SK-N-SH (cell line): ENCODE measurements at regions not wholly inside any gene's neighbourhood (a gene's known extent, or its start where the extent isn't known, plus 50 kb on each side); places are given as distances from the start of the nearest gene placed in this dataset.

Source experiments
- CTCF ChIA-PET: fragments of 300-600, 350-600 bp; formaldehyde crosslinking; extraction: SDS; loops from one replicate; lab custom pipeline; 2021; lab: Yijun Ruan, JAX
- POLR2A ChIA-PET: fragments of 350-600 bp; sonication (Branson Sonifier 250); formaldehyde crosslinking; extraction: SDS; loops from one replicate; lab custom pipeline; 2020; ENCODE audit warnings: antibody characterized with exemption, inconsistent platforms; lab: Yijun Ruan, JAX
- DNase-seq: peaks from one replicate; pipeline ENCODE4 v3.0.0; 2012
- H2AFZ ChIP-seq: fragments of 200-600 bp; sonication (generic); 2 replicates; pipeline ENCODE4 v1.8.1; 2016; ENCODE audit warnings: antibody characterized with exemption, mild to moderate bottlenecking, low read depth
- H3F3A ChIP-seq: fragments of 200-600 bp; sonication (generic); replicated peaks from 2 replicates; pipeline ENCODE3; 2016; ENCODE audit warnings: antibody characterized with exemption, mild to moderate bottlenecking; ENCODE audit not compliant: insufficient read depth
- H3K27ac ChIP-seq, 2 experiments: fragments of 200-500 bp in 1 of 2; fragments of 200-600 bp in 1 of 2; sonication (Bioruptor generic) in 1 of 2; sonication (generic), shearing (Covaris generic) in 1 of 2; 2 replicates each; pipeline versions ENCODE4 v1.5.1 to v1.6.1; 2014 to 2016; ENCODE audit warnings: low read depth in 2 of 2, inconsistent platforms in 1 of 2, low read length in 1 of 2, mild to moderate bottlenecking in 1 of 2, mixed read lengths in 1 of 2
- H3K27me3 ChIP-seq: fragments of 200-600 bp; sonication (generic), shearing (Covaris generic); 2 replicates; pipeline ENCODE4 v1.6.1; 2016; ENCODE audit warnings: mixed run types; ENCODE audit not compliant: insufficient read depth
- H3K36me3 ChIP-seq, 2 experiments: fragments of 200-500 bp in 1 of 2; fragments of 200-600 bp in 1 of 2; sonication (Bioruptor generic) in 1 of 2; sonication (generic) in 1 of 2; replicated peaks in 1 of 2; 2 replicates each; pipeline versions ENCODE3 to v1.5.1; 2014 to 2016; ENCODE audit warnings: low read length in 1 of 2, mild to moderate bottlenecking in 1 of 2; ENCODE audit not compliant: insufficient read depth in 2 of 2, control insufficient read depth in 1 of 2
- H3K4me1 ChIP-seq, 2 experiments: fragments of 200-500 bp in 1 of 2; fragments of 200-600 bp in 1 of 2; sonication (Bioruptor generic) in 1 of 2; sonication (generic), shearing (Covaris generic) in 1 of 2; 2 replicates each; pipeline versions ENCODE4 v1.5.1 to v1.6.1; 2014 to 2016; ENCODE audit warnings: low read depth in 1 of 2, low read length in 1 of 2, mixed run types in 1 of 2; ENCODE audit not compliant: insufficient read depth in 2 of 2, control insufficient read depth in 1 of 2
- H3K4me2 ChIP-seq: fragments of 200-600 bp; sonication (generic), shearing (Covaris generic); 2 replicates; pipeline ENCODE4 v1.6.1; 2017; ENCODE audit warnings: mixed run types
- H3K4me3 ChIP-seq, 2 experiments: fragments of 200-500 bp in 1 of 2; fragments of 200-600 bp in 1 of 2; sonication (Bioruptor generic) in 1 of 2; sonication (generic), shearing (Covaris generic) in 1 of 2; 2 replicates each; pipeline versions ENCODE4 v1.5.1 to v1.8.1; 2014 to 2016; ENCODE audit warnings: low read depth in 2 of 2, inconsistent platforms in 1 of 2, low read length in 1 of 2, mild to moderate bottlenecking in 1 of 2, mixed read lengths in 1 of 2, moderate library complexity in 1 of 2
- H3K79me2 ChIP-seq: fragments of 200-600 bp; sonication (generic); 2 replicates; pipeline ENCODE4 v1.8.1; 2017; ENCODE audit warnings: mild to moderate bottlenecking; ENCODE audit not compliant: insufficient read depth
- H3K9ac ChIP-seq: fragments of 200-600 bp; sonication (generic); 2 replicates; pipeline ENCODE4 v1.6.1; 2017; ENCODE audit warnings: mixed run types
- H3K9me2 ChIP-seq: fragments of 200-600 bp; sonication (generic); 2 replicates; pipeline ENCODE4 v1.6.1; 2017; ENCODE audit warnings: mixed run types
- H3K9me3 ChIP-seq: fragments of 200-600 bp; sonication (generic); 2 replicates; pipeline ENCODE4 v1.6.1; 2017; ENCODE audit warnings: mixed run types, mild to moderate bottlenecking, moderate library complexity
- H4K20me1 ChIP-seq: fragments of 200-600 bp; sonication (generic); 2 replicates; pipeline ENCODE4 v1.6.1; 2017; ENCODE audit warnings: mild to moderate bottlenecking, mixed run types; ENCODE audit not compliant: insufficient read depth
- EZH2phosphoT487 ChIP-seq: fragments of 200-600 bp; sonication (generic); IDR thresholded peaks from 2 replicates; pipeline ENCODE4 v1.6.1; 2017; ENCODE audit warnings: low read depth, mixed run types, mild to moderate bottlenecking, antibody characterized with exemption, moderate library complexity, borderline replicate concordance
- FOXM1 ChIP-seq: IDR thresholded peaks from 2 replicates; pipeline ENCODE4 v1.4.0; 2012; ENCODE audit warnings: low read depth, mild to moderate bottlenecking
- GABPA ChIP-seq: IDR thresholded peaks from 2 replicates; pipeline ENCODE4 v1.4.0; 2012; ENCODE audit warnings: low read depth, mild to moderate bottlenecking
- GATA2 ChIP-seq: sonication (generic); formaldehyde crosslinking; IDR thresholded peaks from 2 replicates; pipeline ENCODE4 v1.5.0; 2020; ENCODE audit warnings: mild to moderate bottlenecking, missing genetic modification reagents
- MXI1 ChIP-seq: IDR thresholded peaks from 2 replicates; pipeline ENCODE4 v1.6.1; 2012; ENCODE audit warnings: mild to moderate bottlenecking, low read depth, low read length, improper control_type of control experiment
- NFIC ChIP-seq: IDR thresholded peaks from 2 replicates; pipeline ENCODE4 v1.4.0; 2012; ENCODE audit warnings: borderline replicate concordance
- RAD21 ChIP-seq: IDR thresholded peaks from 2 replicates; pipeline ENCODE4 v1.6.1; 2012; ENCODE audit warnings: mild to moderate bottlenecking, low read length
- RFX5 ChIP-seq: IDR thresholded peaks from 2 replicates; pipeline ENCODE4 v1.6.1; 2012; ENCODE audit warnings: mild to moderate bottlenecking, improper control_type of control experiment, low read length
- SMC3 ChIP-seq: IDR thresholded peaks from 2 replicates; pipeline ENCODE4 v1.6.1; 2012; ENCODE audit warnings: low read depth, low read length, improper control_type of control experiment
- TAF1 ChIP-seq: IDR thresholded peaks from 2 replicates; pipeline ENCODE4 v1.6.1; 2012; ENCODE audit warnings: low read depth, mild to moderate bottlenecking, low read length, moderate library complexity, borderline replicate concordance
- TCF12 ChIP-seq: IDR thresholded peaks from 2 replicates; pipeline ENCODE4 v1.4.0; 2012
- WGBS: methylation state at CpG from one replicate; pipeline ENCODE4 v1.1.6; 2017; ENCODE audit warnings: low lambda C conversion rate; 5-methylcytosine and 5-hydroxymethylcytosine counted together
- TF ChIP-seq, protein P1 (sequence below): IDR thresholded peaks from 2 replicates; pipeline ENCODE4 v1.6.1; 2012; ENCODE audit warnings: mild to moderate bottlenecking, low read depth, low read length, moderate library complexity

DNA sequence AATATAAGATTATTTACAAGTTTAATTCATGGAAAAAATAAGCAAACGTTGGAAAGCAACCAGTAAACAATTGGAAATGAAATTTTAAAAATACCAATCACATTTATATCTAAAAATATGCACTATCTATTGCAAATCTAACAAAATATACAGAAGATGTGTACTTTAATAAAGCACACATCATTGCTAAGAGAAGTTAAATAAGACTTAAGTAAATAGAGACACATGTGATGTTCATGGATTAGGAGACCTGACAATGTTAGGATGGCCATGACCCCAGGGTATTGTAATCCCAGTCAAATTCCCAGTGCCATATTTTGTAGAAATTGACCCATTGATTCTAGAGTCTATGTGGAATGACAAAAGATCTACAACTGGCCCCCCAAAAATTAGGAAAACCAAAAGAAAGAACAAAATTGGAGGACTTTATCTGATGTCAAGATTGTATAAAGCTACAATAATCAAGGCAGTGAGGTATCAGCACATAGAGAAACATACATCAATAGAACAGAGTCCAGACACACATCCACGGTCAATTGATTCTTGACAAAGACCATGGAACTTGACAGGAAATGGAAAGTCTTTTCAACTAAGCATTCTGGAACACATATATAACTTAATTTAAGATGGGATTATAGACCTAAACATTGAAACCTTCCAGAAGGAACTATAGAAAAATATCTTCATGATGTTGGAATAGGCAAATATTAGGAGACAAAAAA lies 90.8 kb upstream of the USP29 start:
- Histone ChIP-seq H3K79me2 (no peaks in the 10 kb centered on the region), H2AFZ (no peak overlapping the region), H3K9me3 (peaks cover 6% of the 10 kb centered on the region; the same call in 1 of the 2 replicates), H3K4me1 (no peaks in the 10 kb centered on the region), H3F3A (no peaks in the 10 kb centered on the region), H3K4me2 (no peak overlapping the region)
- CTCF ChIA-PET = no interaction called here
- WGBS = 7% methylated on average over 2 of the region's 2 CpGs
- no peak for DNase-seq
- TF ChIP-seq EZH2phosphoT487 = no peak
- no peak for TF ChIP-seq FOXM1
- TF ChIP-seq, all 33 proteins: peak for 0
- no peak overlapping the region for H3K27ac ChIP-seq
- no peak overlapping the region for H3K9ac ChIP-seq
- no peak overlapping the region for H3K4me3 ChIP-seq
- H4K20me1 ChIP-seq = no peaks in the 10 kb centered on the region
- no peaks in the 10 kb centered on the region for H3K36me3 ChIP-seq
- no peaks in the 10 kb centered on the region for H3K9me2 ChIP-seq
- no peaks in the 10 kb centered on the region for H3K27me3 ChIP-seq
- POLR2A ChIA-PET = no interaction called here

DNA sequence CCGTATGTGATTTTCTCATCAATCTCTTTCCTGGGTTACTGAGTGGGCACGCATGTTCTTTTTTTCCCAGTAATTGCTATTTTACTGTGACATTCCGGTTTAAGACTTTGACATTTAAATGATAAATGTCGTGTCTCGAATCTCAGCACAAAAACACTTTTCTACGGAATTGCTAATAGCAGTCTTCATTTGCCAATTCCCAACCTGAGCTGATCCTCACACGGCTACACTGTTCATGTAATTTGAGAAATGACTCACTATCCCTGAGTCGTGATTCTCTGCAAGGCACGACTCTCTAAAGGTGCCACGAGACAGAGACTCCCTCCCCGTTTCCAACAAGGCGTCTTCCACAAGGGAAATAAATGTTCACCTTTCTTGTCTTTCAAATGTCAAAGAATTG lies 88.7 kb upstream of the USP29 start:
- Histone ChIP-seq H3F3A (no peaks in the 10 kb centered on the region), H3K9me2 (no peaks in the 10 kb centered on the region), H3K36me3 (no peaks in the 10 kb centered on the region), H4K20me1 (no peaks in the 10 kb centered on the region), H3K27me3 (no peaks in the 10 kb centered on the region), H3K4me1 (no peaks in the 10 kb centered on the region), H3K4me2 (no peak overlapping the region), H3K9me3 (peaks cover 6% of the 10 kb centered on the region; the same call in 1 of the 2 replicates), H3K79me2 (no peaks in the 10 kb centered on the region), H3K4me3 (no peak overlapping the region), H2AFZ (no peak overlapping the region), H3K9ac (no peak overlapping the region), H3K27ac (no peak overlapping the region)
- TF ChIP-seq GABPA (no peak), TCF12 (no peak), MXI1 (no peak), NFIC (no peak), SMC3 (no peak), RAD21 (no peak), GATA2 (no peak), RFX5 (no peak), TAF1 (no peak)
- TF ChIP-seq, protein P1, sequence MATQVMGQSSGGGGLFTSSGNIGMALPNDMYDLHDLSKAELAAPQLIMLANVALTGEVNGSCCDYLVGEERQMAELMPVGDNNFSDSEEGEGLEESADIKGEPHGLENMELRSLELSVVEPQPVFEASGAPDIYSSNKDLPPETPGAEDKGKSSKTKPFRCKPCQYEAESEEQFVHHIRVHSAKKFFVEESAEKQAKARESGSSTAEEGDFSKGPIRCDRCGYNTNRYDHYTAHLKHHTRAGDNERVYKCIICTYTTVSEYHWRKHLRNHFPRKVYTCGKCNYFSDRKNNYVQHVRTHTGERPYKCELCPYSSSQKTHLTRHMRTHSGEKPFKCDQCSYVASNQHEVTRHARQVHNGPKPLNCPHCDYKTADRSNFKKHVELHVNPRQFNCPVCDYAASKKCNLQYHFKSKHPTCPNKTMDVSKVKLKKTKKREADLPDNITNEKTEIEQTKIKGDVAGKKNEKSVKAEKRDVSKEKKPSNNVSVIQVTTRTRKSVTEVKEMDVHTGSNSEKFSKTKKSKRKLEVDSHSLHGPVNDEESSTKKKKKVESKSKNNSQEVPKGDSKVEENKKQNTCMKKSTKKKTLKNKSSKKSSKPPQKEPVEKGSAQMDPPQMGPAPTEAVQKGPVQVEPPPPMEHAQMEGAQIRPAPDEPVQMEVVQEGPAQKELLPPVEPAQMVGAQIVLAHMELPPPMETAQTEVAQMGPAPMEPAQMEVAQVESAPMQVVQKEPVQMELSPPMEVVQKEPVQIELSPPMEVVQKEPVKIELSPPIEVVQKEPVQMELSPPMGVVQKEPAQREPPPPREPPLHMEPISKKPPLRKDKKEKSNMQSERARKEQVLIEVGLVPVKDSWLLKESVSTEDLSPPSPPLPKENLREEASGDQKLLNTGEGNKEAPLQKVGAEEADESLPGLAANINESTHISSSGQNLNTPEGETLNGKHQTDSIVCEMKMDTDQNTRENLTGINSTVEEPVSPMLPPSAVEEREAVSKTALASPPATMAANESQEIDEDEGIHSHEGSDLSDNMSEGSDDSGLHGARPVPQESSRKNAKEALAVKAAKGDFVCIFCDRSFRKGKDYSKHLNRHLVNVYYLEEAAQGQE = no peak
- POLR2A ChIA-PET = no interaction called here
- CTCF ChIA-PET = no interaction called here
- whole genome bisulfite sequencing = 31% methylated on average over 12 of the region's 12 CpGs
- no peak for DNase-seq
